ENCODE measurements at regions not wholly inside any gene's neighbourhood (a gene's known extent, or its start where the extent isn't known, plus 50 kb on each side); places are given as distances from the start of the nearest gene placed in this dataset.

DNA sequence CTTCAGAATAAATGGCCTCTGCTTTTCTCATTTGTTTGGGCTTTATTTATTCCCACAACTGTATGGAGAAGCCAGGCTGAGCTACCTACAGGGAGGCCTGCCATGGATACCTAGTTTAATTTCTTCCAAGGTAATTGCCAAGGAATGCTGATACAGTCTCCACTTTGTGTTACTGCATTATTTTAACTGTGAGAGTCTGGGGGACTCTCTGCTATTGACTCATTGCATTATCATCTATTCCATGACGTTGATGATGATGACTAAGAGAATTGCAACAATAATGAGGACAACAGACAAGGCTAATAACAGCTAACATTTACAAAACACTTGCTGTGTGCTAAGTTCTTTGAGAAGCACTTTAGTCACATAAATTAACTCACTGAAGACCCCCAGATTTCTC, 88.3 kb upstream of the COL21A1 start:
- no peak overlapping the region for H3K4me3 ChIP-seq
- H3K9me3 ChIP-seq: no peaks in the 10 kb centered on the region
- no peaks in the 10 kb centered on the region for H3K4me1 ChIP-seq
- H3K27me3 ChIP-seq: no peaks in the 10 kb centered on the region
- H3K36me3 ChIP-seq: no peaks in the 10 kb centered on the region
- 17 to 27% methylated on average over 1 of the region's 1 CpG for WGBS, 2 donors
- no peak for DNase-seq
- TF ChIP-seq, protein P1, sequence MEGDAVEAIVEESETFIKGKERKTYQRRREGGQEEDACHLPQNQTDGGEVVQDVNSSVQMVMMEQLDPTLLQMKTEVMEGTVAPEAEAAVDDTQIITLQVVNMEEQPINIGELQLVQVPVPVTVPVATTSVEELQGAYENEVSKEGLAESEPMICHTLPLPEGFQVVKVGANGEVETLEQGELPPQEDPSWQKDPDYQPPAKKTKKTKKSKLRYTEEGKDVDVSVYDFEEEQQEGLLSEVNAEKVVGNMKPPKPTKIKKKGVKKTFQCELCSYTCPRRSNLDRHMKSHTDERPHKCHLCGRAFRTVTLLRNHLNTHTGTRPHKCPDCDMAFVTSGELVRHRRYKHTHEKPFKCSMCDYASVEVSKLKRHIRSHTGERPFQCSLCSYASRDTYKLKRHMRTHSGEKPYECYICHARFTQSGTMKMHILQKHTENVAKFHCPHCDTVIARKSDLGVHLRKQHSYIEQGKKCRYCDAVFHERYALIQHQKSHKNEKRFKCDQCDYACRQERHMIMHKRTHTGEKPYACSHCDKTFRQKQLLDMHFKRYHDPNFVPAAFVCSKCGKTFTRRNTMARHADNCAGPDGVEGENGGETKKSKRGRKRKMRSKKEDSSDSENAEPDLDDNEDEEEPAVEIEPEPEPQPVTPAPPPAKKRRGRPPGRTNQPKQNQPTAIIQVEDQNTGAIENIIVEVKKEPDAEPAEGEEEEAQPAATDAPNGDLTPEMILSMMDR (IDR thresholded peaks at IDR 0.05): no peak
- TF ChIP-seq POLR2A (IDR thresholded peaks at IDR 0.05): no peak
- H3K27ac ChIP-seq: no peak overlapping the region
- intact Hi-C loops (cut with DNase I): no loop called here

DNA sequence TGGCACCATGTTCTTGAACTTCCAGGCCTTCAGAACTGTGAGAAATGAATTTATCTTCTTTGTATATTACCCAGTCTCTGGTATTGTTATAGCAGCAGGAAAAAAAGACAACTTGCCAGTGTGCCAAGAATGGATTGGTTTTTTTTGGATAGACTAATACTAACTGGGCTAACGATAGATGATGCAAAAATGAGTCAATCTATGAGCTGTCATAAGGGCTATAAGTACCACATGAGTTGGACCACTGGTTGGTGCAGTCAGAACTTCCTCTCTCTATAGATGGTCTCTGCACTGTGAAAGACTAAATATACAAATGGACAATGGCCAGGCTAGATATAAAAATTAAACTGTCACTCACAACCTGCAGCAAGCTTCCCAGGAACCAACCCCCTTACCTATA, 87.6 kb upstream of the COL21A1 start:
- WGBS, 2 donors: 22 to 41% methylated on average over 1 of the region's 1 CpG
- Histone ChIP-seq H3K9me3 (no peaks in the 10 kb centered on the region), H3K4me1 (no peaks in the 10 kb centered on the region), H3K27me3 (no peaks in the 10 kb centered on the region), H3K4me3 (no peak overlapping the region), H3K27ac (no peak overlapping the region), H3K36me3 (no peaks in the 10 kb centered on the region)
- intact Hi-C loops (cut with DNase I): no loop called here
- no peak for DNase-seq
- no peak for TF ChIP-seq POLR2A (IDR thresholded peaks at IDR 0.05)
- TF ChIP-seq, protein P1 (IDR thresholded peaks at IDR 0.05): no peak

DNA sequence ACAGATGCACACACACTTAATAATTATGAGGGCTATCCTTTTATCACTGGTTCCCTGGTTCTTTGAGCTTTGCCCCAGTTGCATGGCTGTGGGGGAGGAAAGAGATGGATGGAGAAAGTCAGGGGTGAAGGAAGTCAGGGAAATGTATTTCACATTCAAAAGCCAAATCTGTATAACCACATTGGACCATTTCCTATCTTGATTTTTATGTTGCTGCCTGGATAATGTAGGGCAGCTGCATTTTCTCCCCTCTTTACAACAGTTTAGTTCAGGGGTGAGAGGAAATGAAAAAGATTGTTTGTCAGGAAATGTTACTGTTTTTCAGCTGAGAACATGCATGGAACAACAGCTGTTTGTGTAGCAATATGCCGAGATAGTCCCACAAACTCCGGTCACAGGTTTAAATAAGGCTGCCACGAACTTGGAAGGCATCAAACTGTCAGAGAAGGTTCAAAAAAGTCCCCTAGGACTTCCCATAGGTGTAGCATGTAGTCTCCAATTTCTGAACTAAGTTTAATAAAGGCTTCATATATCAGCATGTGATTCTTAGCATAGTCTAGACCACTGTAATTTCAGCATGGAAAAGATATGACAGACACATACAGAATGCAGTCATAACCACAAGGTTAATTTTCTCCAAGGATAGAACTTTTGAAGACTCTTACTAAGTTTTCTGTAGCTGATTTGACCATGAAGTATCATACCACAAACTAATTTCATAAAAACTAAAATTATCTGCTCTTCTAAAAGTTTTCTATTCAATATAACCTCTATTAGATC, 82.1 kb upstream of the COL21A1 start:
- Histone ChIP-seq H3K4me1 (no peaks in the 10 kb centered on the region), H3K27me3 (no peaks in the 10 kb centered on the region), H3K27ac (no peak overlapping the region), H3K9me3 (no peaks in the 10 kb centered on the region), H3K36me3 (no peaks in the 10 kb centered on the region), H3K4me3 (no peak overlapping the region)
- DNase-seq: no peak
- intact Hi-C loops (cut with DNase I): no loop called here
- 45 to 63% methylated on average over 3 of the region's 3 CpGs for WGBS, 2 donors
- TF ChIP-seq, protein P1 (IDR thresholded peaks at IDR 0.05): no peak
- TF ChIP-seq POLR2A (IDR thresholded peaks at IDR 0.05): no peak

DNA sequence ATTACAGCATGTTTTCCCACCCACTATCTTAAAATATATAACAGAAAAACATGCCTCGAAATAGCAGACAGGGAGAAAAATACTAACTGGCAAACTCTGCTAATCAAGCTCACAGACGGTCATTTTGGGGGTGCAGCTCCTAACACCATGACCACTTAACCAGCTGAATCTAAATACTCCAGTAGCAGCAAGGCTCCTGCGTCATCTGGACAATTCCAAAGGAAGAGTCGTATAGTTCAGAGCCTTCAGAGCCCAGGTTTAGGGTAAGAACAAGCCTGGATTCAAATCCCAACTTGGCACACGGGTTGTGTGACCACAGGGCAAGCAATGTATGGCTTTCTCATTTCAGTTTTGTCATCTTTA, 81.3 kb upstream of the COL21A1 start:
- Histone ChIP-seq H3K4me3 (no peak overlapping the region), H3K36me3 (no peaks in the 10 kb centered on the region), H3K4me1 (no peaks in the 10 kb centered on the region), H3K27me3 (no peaks in the 10 kb centered on the region), H3K27ac (no peak overlapping the region), H3K9me3 (no peaks in the 10 kb centered on the region)
- TF ChIP-seq POLR2A (IDR thresholded peaks at IDR 0.05): no peak
- TF ChIP-seq, protein P1 (IDR thresholded peaks at IDR 0.05): no peak
- no peak for DNase-seq
- intact Hi-C loops (cut with DNase I): no loop called here
- WGBS, 2 donors: 75 to 82% methylated on average over 5 of the region's 5 CpGs

DNA sequence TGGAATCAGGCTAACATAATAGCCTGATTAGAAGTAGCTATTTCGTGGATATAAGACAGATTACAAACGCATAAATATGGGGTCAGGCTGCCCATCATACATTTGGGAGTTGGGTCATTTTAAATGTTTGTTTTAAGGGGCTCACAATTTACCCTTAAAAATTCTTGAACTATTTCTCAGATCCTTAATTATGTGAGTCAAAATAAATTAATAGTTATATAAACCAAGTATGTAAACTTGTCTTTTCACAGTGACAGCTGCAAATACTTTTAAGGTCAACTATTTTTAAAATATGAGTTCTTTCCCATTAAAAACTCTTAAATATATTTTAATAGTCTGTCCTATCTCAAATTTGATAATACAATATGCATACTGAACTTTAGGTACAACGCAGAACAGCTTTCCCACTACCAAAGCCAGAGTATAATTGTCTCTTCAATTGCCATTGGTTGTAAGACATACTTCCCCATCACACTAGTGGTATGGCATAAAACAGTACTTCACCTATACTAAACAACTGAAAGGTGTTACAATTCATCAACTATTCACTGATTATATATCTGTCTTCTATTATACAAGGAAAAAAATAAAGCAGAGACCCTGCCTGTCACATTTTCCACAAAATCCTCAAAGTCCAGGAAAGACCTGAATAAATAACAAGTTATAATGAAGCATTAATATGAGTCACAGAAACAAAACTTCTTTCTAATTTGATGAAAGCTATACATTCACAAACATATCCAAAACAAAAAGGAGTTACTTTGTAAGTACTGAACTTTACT, 80.8 kb upstream of the COL21A1 start:
- H3K9me3 ChIP-seq: no peaks in the 10 kb centered on the region
- DNase-seq: no peak
- H3K4me1 ChIP-seq: no peaks in the 10 kb centered on the region
- intact Hi-C loops (cut with DNase I): no loop called here
- TF ChIP-seq POLR2A (IDR thresholded peaks at IDR 0.05): no peak
- 64 to 76% methylated on average over 3 of the region's 3 CpGs for WGBS, 2 donors
- H3K27me3 ChIP-seq: no peaks in the 10 kb centered on the region
- H3K27ac ChIP-seq: no peak overlapping the region
- no peaks in the 10 kb centered on the region for H3K36me3 ChIP-seq
- no peak overlapping the region for H3K4me3 ChIP-seq
